ENCODE measurements at regions not wholly inside any gene's neighbourhood (a gene's known extent, or its start where the extent isn't known, plus 50 kb on each side); places are given as distances from the start of the nearest gene placed in this dataset.
"Not testable (repeated sequence)": the region's sequence is repeated elsewhere in the genome, so short reads cannot be mapped to it uniquely, and the experiment has no call there.

GRCh38 chr14:66300886-66301285, 185.3 kb upstream of the CCDC196 start:
- no peak for DNase-seq

- no peak for DNase-seq
Observed at GRCh38 chr14:66306101-66306500, 180.1 kb upstream of the CCDC196 start.

- DNase-seq, result no peak
Observed at GRCh38 chr14:66311058-66311457, 175.1 kb upstream of the CCDC196 start.

GRCh38 chr14:66311990-66312389, 174.2 kb upstream of the CCDC196 start:
- no peak for DNase-seq

GRCh38 chr14:66312451-66312850, 173.7 kb upstream of the CCDC196 start:
- no peak for DNase-seq

GRCh38 chr14:66315098-66315497, 171.1 kb upstream of the CCDC196 start:
- no peak for DNase-seq

- DNase-seq, result no peak
Observed at GRCh38 chr14:66315548-66315947, 170.6 kb upstream of the CCDC196 start.

- no peak for DNase-seq
Observed at GRCh38 chr14:66322564-66322963, 163.6 kb upstream of the CCDC196 start.

- no peak for DNase-seq
Observed at GRCh38 chr14:66330228-66330627, 155.9 kb upstream of the CCDC196 start.

GRCh38 chr14:66330916-66331315, 155.3 kb upstream of the CCDC196 start:
- DNase-seq, result no peak

GRCh38 chr14:66333293-66333692, 152.9 kb upstream of the CCDC196 start:
- not testable (repeated sequence) for DNase-seq

- DNase-seq, result no peak
Observed at GRCh38 chr14:66341239-66341638, 144.9 kb upstream of the CCDC196 start.

GRCh38 chr14:66345986-66346385, 140.2 kb upstream of the CCDC196 start:
- no peak for DNase-seq

- no peak for DNase-seq
Observed at GRCh38 chr14:66351310-66351709, 134.9 kb upstream of the CCDC196 start.

- peak; percentile 49 for DNase-seq
Observed at GRCh38 chr14:66359500-66359899, 126.7 kb upstream of the CCDC196 start.

- DNase-seq, result no peak
Observed at GRCh38 chr14:66360366-66360926, 125.7 kb upstream of the CCDC196 start.

GRCh38 chr14:66361013-66361412, 125.2 kb upstream of the CCDC196 start:
- DNase-seq, result no peak

- no peak for DNase-seq
Observed at GRCh38 chr14:66365388-66365787, 120.8 kb upstream of the CCDC196 start.

GRCh38 chr14:66369157-66369697, 116.9 kb upstream of the CCDC196 start:
- no peak for DNase-seq

- no peak for DNase-seq
Observed at GRCh38 chr14:66371776-66372175, 114.4 kb upstream of the CCDC196 start.

- no peak for DNase-seq
Observed at GRCh38 chr14:66375046-66375964, 110.9 kb upstream of the CCDC196 start.

GRCh38 chr14:66377574-66377973, 108.6 kb upstream of the CCDC196 start:
- DNase-seq, result no peak

- DNase-seq, result no peak
Observed at GRCh38 chr14:66378712-66379505, 107.3 kb upstream of the CCDC196 start.

All from CD4-positive, alpha-beta T cell treated with Interleukin-10 for 1 hour (primary cell).